Hypothalamus (tissue), 51 donors: ENCODE measurements at regions not wholly inside any gene's neighbourhood (a gene's known extent, or its start where the extent isn't known, plus 50 kb on each side); places are given as distances from the start of the nearest gene placed in this dataset.

Experiments
- DNase-seq, 51 donors: peaks; one replicate each; lab custom pipeline; 2025; lab: John Stamatoyannopoulos, UW

DNA sequence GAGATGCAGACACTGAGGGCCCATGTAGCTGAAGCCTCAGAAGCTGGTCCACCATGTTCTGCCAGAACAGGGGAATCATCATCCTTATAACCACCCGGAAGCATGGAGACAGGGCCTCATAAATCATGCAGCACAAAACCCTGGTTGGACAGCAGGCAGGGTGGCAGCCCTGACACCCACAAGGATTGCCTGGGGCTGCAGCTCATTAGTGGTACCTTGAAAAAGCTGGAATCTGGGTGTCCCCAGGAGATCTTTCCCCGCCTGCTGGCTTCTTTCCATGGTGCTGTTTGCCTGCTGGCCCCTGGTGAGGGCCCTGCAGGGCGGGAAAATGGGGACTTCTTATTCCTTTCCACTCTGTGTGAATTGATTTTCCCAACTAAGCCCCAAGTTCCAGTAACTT lies 50.6 kb upstream of the GGTLC1 start:
- no peak for DNase-seq
